ENCODE measurements at regions not wholly inside any gene's neighbourhood (a gene's known extent, or its start where the extent isn't known, plus 50 kb on each side); places are given as distances from the start of the nearest gene placed in this dataset.
A peak's percentile ranks its signal among the peaks of the same experiment; 100 is the strongest.

DNA sequence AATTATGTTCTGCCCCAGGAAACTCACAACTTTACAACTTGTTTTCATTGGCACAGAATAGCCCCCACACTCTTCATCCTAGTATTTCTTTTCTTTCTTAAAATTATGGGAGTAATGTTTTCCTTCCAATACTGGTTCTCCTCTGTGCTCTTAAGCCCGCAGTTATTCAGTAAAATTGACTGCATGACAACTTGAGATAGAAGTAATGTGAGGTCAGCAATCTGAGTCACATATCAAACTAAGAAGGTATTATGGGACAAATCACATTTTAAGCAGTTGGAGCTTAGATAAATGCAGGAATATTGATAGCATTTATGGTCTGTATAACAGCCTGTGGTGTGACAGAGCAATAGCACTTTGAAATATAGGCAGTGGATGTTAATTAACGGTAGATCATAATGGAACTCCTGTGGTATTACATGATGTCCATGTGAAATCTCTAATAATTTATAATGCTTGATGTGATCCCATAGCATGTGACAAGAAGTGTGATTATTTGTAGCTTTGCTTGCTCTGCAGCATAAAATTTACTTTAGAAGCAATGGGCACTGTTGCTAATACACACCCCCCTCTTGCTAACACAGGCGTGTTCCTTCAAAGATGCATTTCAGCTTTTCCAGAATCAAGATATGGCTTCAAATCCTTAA lies 351.4 kb upstream of the CDH20 start:
- in situ Hi-C loops (cut with HindIII; ENCODE audit: low pct_unique_long_range_greater_than_20kb, low sequenced_read_pairs), result no loop called here
- DNase-seq (ENCODE audit: low read depth), result no peak

DNA sequence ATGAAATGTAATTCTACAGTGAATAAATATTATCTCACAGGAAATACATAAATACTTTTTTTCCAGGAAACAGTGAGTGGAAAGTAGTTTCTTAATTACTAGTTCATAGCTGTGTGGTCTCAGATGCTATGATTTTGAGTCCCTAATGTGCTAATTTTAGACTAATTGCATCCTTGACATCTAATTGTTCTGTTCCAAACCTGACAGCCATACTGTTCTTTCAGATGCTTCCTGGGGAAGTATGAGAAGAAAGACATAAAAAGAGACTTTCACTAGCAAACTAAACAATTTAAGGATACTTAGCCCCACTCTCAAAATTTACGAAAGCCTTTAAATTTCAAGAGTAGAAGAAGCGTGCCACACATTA lies 350.9 kb upstream of the CDH20 start:
- in situ Hi-C loops (cut with HindIII; ENCODE audit: low pct_unique_long_range_greater_than_20kb, low sequenced_read_pairs), result no loop called here
- no peak for DNase-seq (ENCODE audit: low read depth)

DNA sequence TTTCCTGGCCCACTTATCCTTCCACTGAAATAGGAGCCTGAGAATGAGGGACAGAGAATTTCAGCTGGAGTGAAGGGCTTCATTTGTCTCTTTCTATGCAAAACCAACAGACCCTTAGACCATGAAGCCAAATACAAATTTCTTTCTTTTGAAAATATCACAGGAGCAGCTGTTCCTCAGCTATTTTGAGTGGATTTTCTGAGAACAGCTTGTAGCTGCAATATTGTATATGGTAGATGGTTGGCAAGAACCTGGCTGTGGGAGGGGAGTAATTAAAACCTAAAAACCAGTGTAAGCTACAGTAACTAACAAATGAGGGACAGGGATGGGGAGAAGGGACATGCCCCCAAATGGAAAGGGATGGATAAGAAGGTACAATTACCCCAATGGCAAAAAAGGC lies 350.3 kb upstream of the CDH20 start:
- DNase-seq (ENCODE audit: low read depth), result no peak
- in situ Hi-C loops (cut with HindIII; ENCODE audit: low pct_unique_long_range_greater_than_20kb, low sequenced_read_pairs), result no loop called here

DNA sequence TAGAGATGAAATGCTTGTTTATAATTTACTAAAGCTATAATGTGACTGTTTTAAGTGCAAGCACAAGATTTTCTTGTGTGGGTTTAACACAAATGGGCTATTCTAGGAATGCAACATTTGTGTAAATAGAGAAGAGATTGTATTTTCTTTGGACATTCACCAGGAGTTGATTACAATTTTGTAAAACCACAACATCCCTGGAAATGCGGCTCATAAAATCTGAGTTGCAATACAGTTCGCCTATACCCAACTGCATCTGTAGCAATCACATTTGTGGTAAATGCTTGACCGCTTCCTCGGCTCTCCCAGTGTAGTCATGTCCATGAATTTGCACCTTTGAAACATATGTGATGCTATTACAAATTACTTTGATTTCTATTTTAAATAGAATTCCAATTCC lies 348.7 kb upstream of the CDH20 start:
- DNase-seq (ENCODE audit: low read depth), result peak; percentile 68
- in situ Hi-C loops (cut with HindIII; ENCODE audit: low pct_unique_long_range_greater_than_20kb, low sequenced_read_pairs), result no loop called here

DNA sequence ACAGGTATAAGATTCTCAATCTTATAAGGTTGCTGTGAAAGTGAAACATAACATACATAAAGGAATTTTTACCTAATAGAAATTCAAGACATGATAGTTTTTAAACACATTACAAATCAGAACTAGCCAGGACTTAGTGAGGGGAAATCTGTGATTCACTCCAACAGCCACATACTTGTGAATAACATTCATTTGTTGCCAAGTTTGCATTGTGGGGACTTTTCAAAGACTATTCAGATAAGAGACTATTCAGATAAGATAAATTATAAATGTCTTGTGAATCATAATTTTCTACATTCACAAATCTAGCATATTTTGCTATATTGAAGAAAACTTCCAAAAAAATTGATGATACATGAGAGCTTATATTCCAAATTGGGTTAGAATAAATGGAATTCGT lies 345.3 kb upstream of the CDH20 start:
- in situ Hi-C loops (cut with HindIII; ENCODE audit: low pct_unique_long_range_greater_than_20kb, low sequenced_read_pairs), result no loop called here
- no peak for DNase-seq (ENCODE audit: low read depth)

- DNase-seq (ENCODE audit: low read depth), result no peak
- in situ Hi-C loops (cut with HindIII; ENCODE audit: low pct_unique_long_range_greater_than_20kb, low sequenced_read_pairs), result no loop called here
Observed at GRCh38 chr18:60996326-60996725, 336.9 kb upstream of the CDH20 start.

- no peak for DNase-seq (ENCODE audit: low read depth)
- in situ Hi-C loops (cut with HindIII; ENCODE audit: low pct_unique_long_range_greater_than_20kb, low sequenced_read_pairs), result no loop called here
Observed at GRCh38 chr18:60996822-60997221, 336.4 kb upstream of the CDH20 start.

- in situ Hi-C loops (cut with HindIII; ENCODE audit: low pct_unique_long_range_greater_than_20kb, low sequenced_read_pairs), result no loop called here
- no peak for DNase-seq (ENCODE audit: low read depth)
Observed at GRCh38 chr18:61001138-61001537, 332.1 kb upstream of the CDH20 start.

GRCh38 chr18:61006687-61007224 lies 326.5 kb upstream of the CDH20 start:
- no peak for DNase-seq (ENCODE audit: low read depth)
- in situ Hi-C loops (cut with HindIII; ENCODE audit: low pct_unique_long_range_greater_than_20kb, low sequenced_read_pairs), result no loop called here

- in situ Hi-C loops (cut with HindIII; ENCODE audit: low pct_unique_long_range_greater_than_20kb, low sequenced_read_pairs), result no loop called here
- no peak for DNase-seq (ENCODE audit: low read depth)
Observed at GRCh38 chr18:61019338-61020301, 313.6 kb upstream of the CDH20 start.

- in situ Hi-C loops (cut with HindIII; ENCODE audit: low pct_unique_long_range_greater_than_20kb, low sequenced_read_pairs), result no loop called here
- DNase-seq (ENCODE audit: low read depth), result no peak
Observed at GRCh38 chr18:61025596-61025995, 307.6 kb upstream of the CDH20 start.

DNA sequence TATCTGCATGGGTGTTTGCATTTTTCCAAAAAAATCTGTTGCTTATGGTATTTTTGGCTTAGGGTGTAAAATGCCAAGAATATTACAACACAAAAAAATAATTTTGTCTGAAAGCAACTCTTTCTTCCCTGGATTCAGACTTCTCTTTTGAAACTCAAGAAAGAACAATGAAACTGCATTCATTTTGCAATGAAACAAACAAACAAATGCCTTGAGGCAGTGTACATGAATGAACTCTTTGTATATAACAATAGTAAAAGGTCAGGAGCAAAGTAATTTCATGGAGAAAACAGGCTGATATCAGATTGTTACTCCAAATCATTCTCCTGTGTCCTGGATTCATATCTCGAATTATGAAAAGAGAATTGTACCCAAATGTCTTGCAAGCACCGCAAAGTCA lies 301.6 kb upstream of the CDH20 start:
- DNase-seq (ENCODE audit: low read depth), result no peak
- in situ Hi-C loops (cut with HindIII; ENCODE audit: low pct_unique_long_range_greater_than_20kb, low sequenced_read_pairs), result no loop called here

- in situ Hi-C loops (cut with HindIII; ENCODE audit: low pct_unique_long_range_greater_than_20kb, low sequenced_read_pairs), result no loop called here
Observed at GRCh38 chr18:61034580-61034979, 298.6 kb upstream of the CDH20 start.

DNA sequence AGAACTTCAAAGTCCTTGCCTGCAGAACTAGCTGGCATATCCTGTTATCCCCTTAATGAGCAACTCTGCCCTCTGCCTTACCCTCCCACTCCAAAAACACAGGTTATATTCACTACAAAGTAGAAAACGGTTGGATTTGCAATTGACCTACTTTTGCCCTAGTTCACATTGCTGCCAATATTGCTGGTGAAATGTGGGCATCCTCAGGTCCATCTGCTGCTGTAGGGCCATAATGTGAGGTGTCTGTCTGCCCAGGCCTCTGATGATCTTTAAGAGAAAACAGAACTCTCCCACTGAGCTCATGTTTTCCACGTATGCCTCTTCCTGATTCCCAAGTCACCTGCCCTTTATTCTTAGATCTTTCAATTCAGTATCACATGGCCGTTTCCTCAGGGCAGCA lies 294.0 kb upstream of the CDH20 start:
- in situ Hi-C loops (cut with HindIII; ENCODE audit: low pct_unique_long_range_greater_than_20kb, low sequenced_read_pairs), result no loop called here
- no peak for DNase-seq (ENCODE audit: low read depth)

More at GRCh38 chr18:61034580-61034979, 298.6 kb upstream of the CDH20 start:
- DNase-seq (ENCODE audit: low read depth), result no peak

- DNase-seq (ENCODE audit: low read depth), result no peak
- in situ Hi-C loops (cut with HindIII; ENCODE audit: low pct_unique_long_range_greater_than_20kb, low sequenced_read_pairs), result no loop called here
Observed at GRCh38 chr18:61047794-61048193, 285.4 kb upstream of the CDH20 start.

GRCh38 chr18:61057443-61057842 lies 275.8 kb upstream of the CDH20 start:
- DNase-seq (ENCODE audit: low read depth), result no peak
- in situ Hi-C loops (cut with HindIII; ENCODE audit: low pct_unique_long_range_greater_than_20kb, low sequenced_read_pairs), result no loop called here

GRCh38 chr18:61062258-61062657 lies 271.0 kb upstream of the CDH20 start:
- no peak for DNase-seq (ENCODE audit: low read depth)

DNA sequence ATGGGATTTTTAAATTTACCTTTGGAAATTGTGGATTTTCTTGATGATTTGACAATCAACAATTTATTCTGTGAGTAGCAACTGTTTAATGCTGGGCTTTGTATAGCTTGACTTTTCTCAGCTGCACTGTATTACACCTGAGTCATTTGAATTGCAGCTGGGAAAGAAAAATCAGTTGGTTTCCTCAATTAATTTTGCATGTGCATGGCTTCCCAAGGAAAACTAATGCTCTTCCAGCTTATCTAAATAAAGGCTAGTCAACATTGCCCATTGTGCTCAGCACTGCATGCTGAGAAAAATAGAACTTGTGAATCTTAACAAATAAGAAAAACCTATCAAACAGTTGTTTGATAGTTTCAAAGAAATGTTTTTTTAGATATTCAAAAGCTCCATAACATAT lies 268.3 kb upstream of the CDH20 start:
- in situ Hi-C loops (cut with HindIII; ENCODE audit: low pct_unique_long_range_greater_than_20kb, low sequenced_read_pairs), result no loop called here
- no peak for DNase-seq (ENCODE audit: low read depth)

More at GRCh38 chr18:61062258-61062657, 271.0 kb upstream of the CDH20 start:
- in situ Hi-C loops (cut with HindIII; ENCODE audit: low pct_unique_long_range_greater_than_20kb, low sequenced_read_pairs), result no loop called here

DNA sequence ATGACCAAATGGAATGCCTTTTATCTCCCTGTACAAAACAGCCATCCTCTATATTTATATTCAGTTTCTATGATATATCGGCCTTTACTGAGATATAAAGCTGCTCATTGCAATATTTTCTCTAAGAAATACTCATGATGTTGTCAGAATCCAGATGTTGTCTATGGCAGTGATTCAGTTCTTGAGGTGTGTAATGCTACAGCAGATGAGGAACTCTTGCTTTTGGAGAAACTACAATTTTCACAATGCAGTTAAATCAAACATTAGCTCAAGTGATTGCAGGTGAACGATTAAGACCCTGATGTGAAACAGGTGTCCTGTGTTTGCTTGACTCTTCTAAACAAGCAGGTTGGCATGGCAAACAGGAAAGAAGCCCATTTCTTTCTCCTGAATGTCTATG lies 256.2 kb upstream of the CDH20 start:
- no peak for DNase-seq (ENCODE audit: low read depth)
- in situ Hi-C loops (cut with HindIII; ENCODE audit: low pct_unique_long_range_greater_than_20kb, low sequenced_read_pairs), result no loop called here

Data from Caki2 (cell line).